GM06990 (cell line): ENCODE measurements at regions not wholly inside any gene's neighbourhood (a gene's known extent, or its start where the extent isn't known, plus 50 kb on each side); places are given as distances from the start of the nearest gene placed in this dataset.

Experiments
- DNase-seq: peaks from one replicate; pipeline ENCODE4 v3.0.0-alpha.2; 2011; ENCODE audit not compliant: insufficient read length; ENCODE audit errors: extremely low read depth
- H3K27me3 ChIP-seq: replicated peaks from 2 replicates; pipeline ENCODE4 v1.6.0; 2011; ENCODE audit warnings: low read length; ENCODE audit not compliant: control insufficient read depth, insufficient read depth
- H3K36me3 ChIP-seq: 2 replicates; pipeline ENCODE4 v1.5.1; 2011; ENCODE audit warnings: low read length; ENCODE audit not compliant: control insufficient read depth, insufficient read depth
- H3K4me3 ChIP-seq: replicated peaks from 2 replicates; pipeline ENCODE4 v1.5.1; 2011; ENCODE audit warnings: low read depth, mild to moderate bottlenecking, control low read depth, low read length
- CTCF ChIP-seq: IDR thresholded peaks from 2 replicates; pipeline ENCODE4 v1.5.1; 2011; ENCODE audit warnings: low read length, control low read depth, mild to moderate bottlenecking, inconsistent platforms; ENCODE audit not compliant: insufficient read depth, poor library complexity, severe bottlenecking

- no peak for TF ChIP-seq CTCF
- H3K4me3 ChIP-seq = no peak overlapping the region
- no peaks in the 10 kb centered on the region for H3K36me3 ChIP-seq
- no peaks in the 10 kb centered on the region for H3K27me3 ChIP-seq
- no peak for DNase-seq
Measured at GRCh38 chr18:7512990-7513389, 54.1 kb upstream of the PTPRM start.

- Histone ChIP-seq H3K27me3 (no peaks in the 10 kb centered on the region), H3K36me3 (no peaks in the 10 kb centered on the region), H3K4me3 (no peak overlapping the region)
- no peak for DNase-seq
- no peak for TF ChIP-seq CTCF
Measured at GRCh38 chr18:7514796-7515440, 52.2 kb upstream of the PTPRM start.

GRCh38 chr18:7516266-7517117, 50.6 kb upstream of the PTPRM start:
- no peak overlapping the region for H3K4me3 ChIP-seq
- DNase-seq = no peak
- TF ChIP-seq CTCF = no peak
- H3K27me3 ChIP-seq = no peaks in the 10 kb centered on the region
- H3K36me3 ChIP-seq = no peaks in the 10 kb centered on the region
